Glomerular visceral epithelial cell (primary cell): ENCODE measurements at regions not wholly inside any gene's neighbourhood (a gene's known extent, or its start where the extent isn't known, plus 50 kb on each side); places are given as distances from the start of the nearest gene placed in this dataset.
"Not testable (repeated sequence)": the region's sequence is repeated elsewhere in the genome, so short reads cannot be mapped to it uniquely, and the experiment has no call there.

Experiments
- DNase-seq: peaks from one replicate; pipeline ENCODE4 v3.0.0-alpha.2; 2016; ENCODE audit errors: extremely low spot score

DNA sequence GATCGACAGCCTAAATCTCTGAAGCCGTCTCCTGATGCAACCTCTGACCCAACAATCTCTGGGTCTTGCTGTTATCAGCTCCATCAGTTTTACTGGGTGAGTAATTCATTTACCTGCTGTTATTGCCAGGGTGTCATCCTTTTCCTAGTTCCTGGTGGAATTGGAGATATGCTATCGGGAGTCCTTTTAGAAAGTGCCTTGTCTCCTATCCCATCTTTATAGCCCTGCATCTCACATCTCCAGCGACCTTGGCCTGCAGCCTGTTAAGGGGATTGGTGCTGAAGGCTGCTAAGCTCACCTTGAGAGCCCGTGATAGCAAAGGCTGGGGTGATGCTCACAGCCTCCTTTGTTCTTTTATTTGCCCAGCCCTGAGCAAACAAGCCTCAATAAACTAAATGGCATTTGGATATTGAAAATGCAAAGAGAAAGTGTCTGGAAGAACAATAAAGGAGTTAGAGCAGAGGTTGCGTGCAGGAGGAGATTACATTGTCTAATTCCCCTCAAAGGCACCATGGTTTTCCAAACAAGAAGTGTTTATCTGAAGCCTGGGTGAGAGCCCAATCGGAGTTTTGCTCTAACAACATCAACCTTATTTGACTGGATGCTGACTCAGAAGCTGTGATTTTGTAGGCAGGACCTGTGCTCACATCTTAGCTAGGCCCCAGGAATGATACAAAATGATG, 101.8 kb downstream of the RPLP1 start:
- no peak for DNase-seq

DNA sequence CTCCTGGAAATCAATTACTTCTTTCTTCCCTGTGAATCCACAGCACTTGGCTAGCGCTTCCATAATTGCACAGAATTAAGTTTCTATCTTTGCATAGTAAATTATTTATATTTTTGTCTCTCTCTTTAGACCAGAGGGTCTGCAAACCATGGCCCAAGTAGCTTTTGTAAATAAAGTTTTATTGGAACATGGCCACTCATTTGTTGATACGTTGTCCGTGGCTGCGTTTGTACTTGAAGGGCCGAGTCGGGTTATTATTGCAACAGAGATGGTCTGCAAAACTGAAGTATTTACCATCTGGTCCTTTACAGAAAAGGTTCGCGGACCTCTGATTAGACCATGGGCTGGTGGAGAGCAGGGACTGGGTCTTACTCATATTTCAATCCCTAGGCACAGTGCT, 102.5 kb downstream of the RPLP1 start:
- no peak for DNase-seq

DNA sequence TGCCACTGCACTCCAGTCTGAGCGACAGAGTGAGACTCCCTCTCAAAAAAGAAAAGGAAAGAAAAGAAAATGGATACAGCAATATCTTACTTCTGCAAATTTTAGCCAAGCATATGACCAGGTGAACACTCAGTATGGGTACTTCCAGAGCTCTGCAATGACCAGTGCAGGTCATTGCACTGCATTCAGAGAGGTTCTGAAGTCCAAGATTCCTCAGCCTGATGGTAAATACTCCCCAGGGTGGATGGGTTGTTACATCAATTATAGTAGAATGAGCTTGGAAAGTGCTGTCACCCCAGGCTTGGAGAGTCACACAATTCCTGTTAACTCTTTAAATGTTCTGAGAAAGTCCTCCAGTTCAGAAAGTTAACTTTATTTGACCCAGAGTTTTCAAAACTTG, 103.7 kb downstream of the RPLP1 start:
- no peak for DNase-seq

GRCh38 chr15:69557020-69557706, 104.5 kb downstream of the RPLP1 start:
- DNase-seq: peak; percentile 93

GRCh38 chr15:69557707-69558409, 105.2 kb downstream of the RPLP1 start:
- DNase-seq: no peak

DNA sequence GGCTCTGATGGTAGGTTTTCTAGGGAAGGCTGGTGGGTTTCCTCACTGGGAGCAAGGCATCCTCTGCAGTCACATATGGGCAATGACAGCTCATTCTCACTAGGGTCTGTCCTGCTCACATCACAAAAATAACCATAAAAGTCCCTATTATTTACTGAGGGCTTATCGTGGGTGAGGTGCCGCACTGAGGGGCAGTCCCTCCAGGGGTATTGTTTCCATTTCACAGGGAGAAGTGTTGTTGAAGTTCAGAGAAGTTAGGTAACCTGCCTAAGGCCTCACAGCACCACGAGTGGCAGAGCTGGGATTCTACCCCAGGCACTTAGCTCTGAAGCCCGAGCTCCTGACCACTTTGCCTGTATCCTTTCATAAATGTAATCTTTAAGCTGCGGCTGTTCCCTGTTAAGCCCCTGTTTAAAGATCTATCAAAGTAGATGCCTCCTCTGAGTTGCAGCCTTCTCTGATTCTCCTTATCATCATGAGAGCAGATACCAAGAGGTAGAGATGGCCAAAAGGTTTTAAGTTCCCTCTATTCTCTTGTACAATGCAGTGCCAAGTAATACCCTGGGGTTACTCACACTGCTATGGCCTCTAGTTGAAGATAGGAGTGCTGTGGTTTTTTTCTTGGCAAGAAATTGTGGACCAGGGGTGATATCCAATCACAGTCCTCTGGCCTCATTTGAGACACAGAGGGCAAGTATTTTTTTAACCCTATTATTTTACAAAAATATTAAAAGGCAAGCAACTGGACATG, 107.0 kb downstream of the RPLP1 start:
- no peak for DNase-seq

DNA sequence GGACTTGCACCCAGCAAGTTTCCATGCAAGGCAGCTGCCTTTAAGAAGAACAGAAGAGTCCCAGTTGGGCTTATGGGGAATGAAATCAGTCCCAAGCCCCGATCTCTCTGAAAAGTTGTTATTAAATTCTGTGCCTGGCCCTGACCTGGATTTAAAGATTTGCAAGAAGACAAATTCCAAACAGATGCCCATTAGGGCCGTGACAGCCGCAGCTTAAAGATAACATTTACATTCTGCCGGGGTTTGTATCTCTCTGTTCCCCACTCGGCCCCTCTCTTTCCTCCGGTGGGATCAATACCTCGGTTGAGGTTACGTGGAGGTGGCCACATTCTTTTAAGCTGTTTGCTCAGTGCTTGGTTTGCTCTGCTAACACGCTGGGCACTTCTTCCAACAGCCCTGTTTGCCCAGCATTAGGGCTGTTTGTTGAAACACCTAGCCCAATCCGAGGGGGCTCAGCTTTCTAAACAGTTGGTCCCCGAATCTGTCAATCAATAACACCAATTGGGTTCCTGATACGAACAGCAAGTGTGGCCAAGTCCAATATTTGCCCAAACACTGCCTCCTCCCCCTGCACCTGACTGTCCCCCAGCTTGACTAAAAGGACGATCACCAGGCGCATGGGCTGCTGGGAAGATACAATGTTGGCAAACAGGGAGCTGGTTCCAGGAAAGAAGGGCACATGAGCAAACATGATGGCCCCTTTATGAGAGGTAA, 108.6 kb downstream of the RPLP1 start:
- DNase-seq: no peak

DNA sequence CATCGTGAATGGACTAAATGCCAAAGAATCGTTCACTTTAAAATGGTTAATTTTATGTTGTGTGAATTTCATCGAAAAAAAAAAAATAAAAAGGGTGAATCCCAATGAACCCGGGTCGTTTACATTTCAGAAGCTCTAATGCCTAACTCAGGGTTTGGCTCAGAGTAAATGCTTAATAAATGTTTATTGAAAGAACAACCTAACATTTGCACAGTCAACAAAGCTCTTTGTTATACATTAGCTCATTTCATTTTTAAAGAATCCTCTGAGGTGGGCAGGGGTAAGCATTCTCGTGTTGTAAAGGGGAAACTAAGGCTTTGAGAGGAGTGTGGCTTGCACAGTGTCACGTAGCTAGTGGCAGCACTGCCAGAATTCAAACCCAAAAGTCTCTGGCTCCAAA, 109.5 kb downstream of the RPLP1 start:
- no peak for DNase-seq

GRCh38 chr15:69562564-69562963, 109.9 kb downstream of the RPLP1 start:
- DNase-seq: no peak

GRCh38 chr15:69565066-69565655, 112.5 kb downstream of the RPLP1 start:
- no peak for DNase-seq

DNA sequence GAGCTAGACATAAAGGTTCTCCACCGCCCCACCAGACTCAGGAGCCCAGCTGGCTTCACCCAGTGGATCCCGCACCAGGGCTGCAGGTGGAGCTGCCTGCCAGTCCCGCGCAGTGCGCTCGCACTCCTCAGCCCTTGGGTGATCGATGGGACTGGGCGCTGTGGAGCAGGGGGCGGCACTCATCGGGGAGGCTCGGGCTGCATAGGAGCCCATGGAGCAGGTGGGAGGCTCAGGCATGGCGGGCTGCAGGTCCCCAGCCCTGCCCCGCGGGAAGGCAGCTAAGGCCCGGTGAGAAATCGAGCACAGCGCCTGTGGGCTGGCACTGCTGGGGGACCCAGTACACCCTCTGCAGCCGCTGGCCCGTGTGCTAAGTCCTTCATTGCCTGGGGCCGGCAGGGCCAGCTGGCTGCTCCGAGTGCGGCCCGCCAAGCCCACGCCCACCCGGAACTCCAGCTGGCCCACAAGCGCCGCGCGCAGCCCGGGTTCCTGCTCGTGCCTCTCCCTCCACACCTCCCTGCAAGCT, 114.7 kb downstream of the RPLP1 start:
- not testable (repeated sequence) for DNase-seq

- peak; percentile 66 for DNase-seq
Observed at GRCh38 chr15:69568173-69569009, 115.8 kb downstream of the RPLP1 start.

DNA sequence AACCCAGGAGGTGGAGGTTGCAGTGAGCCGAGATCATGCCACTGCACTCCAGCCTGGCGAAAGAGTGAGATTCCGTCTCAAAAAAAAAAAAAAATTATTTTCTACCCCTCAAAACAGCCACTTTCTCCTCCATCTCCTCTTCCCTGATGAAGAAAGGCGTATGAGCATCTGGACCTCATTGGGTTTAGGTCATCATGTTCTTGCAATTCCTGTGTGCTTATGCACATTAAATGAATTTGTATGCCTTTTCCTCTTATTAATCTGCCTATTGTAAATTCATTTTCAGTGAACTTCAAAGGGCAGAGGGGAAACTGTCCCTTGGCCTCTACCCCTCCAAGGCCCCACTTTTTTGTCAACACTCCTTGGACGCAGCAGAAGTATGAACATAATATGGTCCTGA, 117.8 kb downstream of the RPLP1 start:
- DNase-seq: no peak

DNA sequence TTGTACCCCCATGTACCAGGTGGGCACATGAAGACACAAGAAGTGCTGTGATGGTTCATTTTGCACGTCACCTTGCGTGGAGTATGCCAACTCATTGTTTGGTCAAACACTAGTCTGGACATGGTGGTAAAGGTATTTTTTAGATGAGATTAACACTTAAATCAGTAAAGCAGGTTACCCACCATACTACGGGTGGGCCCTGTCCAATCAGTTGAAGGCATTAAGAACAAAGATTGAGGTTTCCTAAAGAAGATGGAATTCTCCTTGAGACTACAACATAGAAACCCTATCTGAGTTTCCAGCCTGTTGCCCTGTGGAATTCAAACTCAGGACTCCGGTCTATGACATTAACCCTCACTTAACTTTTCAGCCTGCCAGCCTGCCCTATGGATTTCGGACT, 118.4 kb downstream of the RPLP1 start:
- DNase-seq: no peak

- not testable (repeated sequence) for DNase-seq
Observed at GRCh38 chr15:69573278-69573677, 120.7 kb downstream of the RPLP1 start.

GRCh38 chr15:69573815-69574475, 121.3 kb downstream of the RPLP1 start:
- DNase-seq: no peak

GRCh38 chr15:69574506-69574905, 121.9 kb downstream of the RPLP1 start:
- DNase-seq: no peak

DNA sequence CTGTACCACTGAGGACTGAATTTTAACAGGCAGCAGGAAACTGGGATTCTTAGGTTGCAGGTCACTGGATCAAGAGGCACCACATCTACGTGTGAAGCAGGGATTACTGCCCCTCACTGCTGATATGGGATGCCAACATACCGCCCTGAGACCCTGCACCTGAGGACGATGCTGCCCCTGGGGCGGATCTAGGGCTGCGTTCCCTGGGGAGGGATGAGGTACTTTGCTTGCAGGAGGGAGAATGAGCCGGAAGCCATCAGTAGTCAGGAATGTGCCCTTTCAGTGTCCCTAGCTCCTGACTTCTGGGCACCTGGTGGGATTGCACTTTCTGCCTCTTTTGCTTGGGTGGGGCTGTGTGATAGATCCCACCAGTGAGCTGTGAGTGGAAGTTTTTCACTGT, 122.8 kb downstream of the RPLP1 start:
- DNase-seq: no peak

GRCh38 chr15:69576035-69576526, 123.5 kb downstream of the RPLP1 start:
- peak; percentile 59 for DNase-seq
